Hepatocyte (in vitro differentiated cells): ENCODE measurements at regions not wholly inside any gene's neighbourhood (a gene's known extent, or its start where the extent isn't known, plus 50 kb on each side); places are given as distances from the start of the nearest gene placed in this dataset.

Source experiments
- DNase-seq: peaks from one replicate; pipeline ENCODE4 v3.0.0-alpha.2; 2016; ENCODE audit warnings: low spot score
- H2AFZ ChIP-seq: fragments of 200-600 bp; sonication (generic); 2 replicates; pipeline ENCODE4 v1.6.0; 2016; ENCODE audit warnings: antibody characterized with exemption, mild to moderate bottlenecking
- H3K27ac ChIP-seq: fragments of 200-600 bp; sonication (generic); 2 replicates; pipeline ENCODE4 v1.5.1; 2016; ENCODE audit warnings: mild to moderate bottlenecking
- H3K27me3 ChIP-seq: fragments of 200-600 bp; sonication (generic); 2 replicates; pipeline ENCODE4 v1.6.1; 2016
- H3K36me3 ChIP-seq: fragments of 200-600 bp; sonication (generic); replicated peaks from 2 replicates; pipeline ENCODE4 v1.5.1; 2016; ENCODE audit warnings: low read depth; ENCODE audit not compliant: insufficient read depth
- H3K4me1 ChIP-seq: fragments of 200-600 bp; sonication (generic); 2 replicates; pipeline ENCODE4 v1.5.1; 2016; ENCODE audit warnings: mild to moderate bottlenecking, moderate library complexity; ENCODE audit not compliant: insufficient read depth
- H3K4me2 ChIP-seq: fragments of 200-600 bp; sonication (generic); 2 replicates; pipeline ENCODE4 v1.6.0; 2016
- H3K4me3 ChIP-seq: fragments of 200-600 bp; sonication (generic); 2 replicates; pipeline ENCODE4 v1.5.1; 2016; ENCODE audit warnings: mild to moderate bottlenecking
- H3K79me2 ChIP-seq: fragments of 200-600 bp; sonication (generic); 2 replicates; pipeline ENCODE4 v1.6.0; 2017; ENCODE audit warnings: mild to moderate bottlenecking
- H3K9me2 ChIP-seq: fragments of 200-600 bp; sonication (generic); replicated peaks from 2 replicates; pipeline ENCODE4 v1.6.0; 2017; ENCODE audit warnings: mild to moderate bottlenecking; ENCODE audit not compliant: insufficient read depth
- H3K9me3 ChIP-seq: fragments of 200-600 bp; sonication (generic); 2 replicates; pipeline ENCODE4 v1.5.1; 2016; ENCODE audit warnings: low read depth, mild to moderate bottlenecking
- H4K20me1 ChIP-seq: fragments of 200-600 bp; sonication (generic); 2 replicates; pipeline ENCODE4 v1.6.0; 2016; ENCODE audit warnings: mild to moderate bottlenecking; ENCODE audit not compliant: insufficient read depth, poor library complexity, severe bottlenecking
- EZH2 ChIP-seq: fragments of 200-600 bp; sonication (generic); IDR thresholded peaks from 2 replicates; pipeline ENCODE4 v1.6.1; 2016; ENCODE audit warnings: antibody characterized with exemption, mild to moderate bottlenecking, borderline replicate concordance
- EZH2phosphoT487 ChIP-seq: fragments of 200-600 bp; sonication (generic); IDR thresholded peaks from one replicate; pipeline ENCODE4 v1.6.1; 2018; ENCODE audit warnings: antibody characterized with exemption, mild to moderate bottlenecking, low read depth, moderate library complexity; ENCODE audit not compliant: unreplicated experiment, severe bottlenecking
- whole genome bisulfite sequencing: methylation state at CpG from one replicate; pipeline ENCODE4 v1.1.6; 2016; ENCODE audit warnings: low lambda C conversion rate; ENCODE audit errors: missing lambda C conversion rate; 5-methylcytosine and 5-hydroxymethylcytosine counted together
- TF ChIP-seq, protein P1 (sequence below): fragments of 200-600 bp; sonication (generic); IDR thresholded peaks from 2 replicates; pipeline ENCODE4 v1.5.1; 2016; ENCODE audit warnings: antibody characterized with exemption, mild to moderate bottlenecking; ENCODE audit not compliant: poor library complexity

- no peak for DNase-seq
- Histone ChIP-seq H2AFZ (no peak overlapping the region), H3K4me1 (peaks cover 21% of the 10 kb centered on the region), H4K20me1 (no peaks in the 10 kb centered on the region), H3K4me3 (no peak overlapping the region), H3K9me3 (no peaks in the 10 kb centered on the region), H3K79me2 (no peaks in the 10 kb centered on the region), H3K36me3 (no peaks in the 10 kb centered on the region), H3K27ac (no peak overlapping the region), H3K9me2 (no peaks in the 10 kb centered on the region), H3K27me3 (no peaks in the 10 kb centered on the region), H3K4me2 (no peak overlapping the region)
- 78% methylated on average over 5 of the region's 5 CpGs for WGBS
- TF ChIP-seq, protein P1, sequence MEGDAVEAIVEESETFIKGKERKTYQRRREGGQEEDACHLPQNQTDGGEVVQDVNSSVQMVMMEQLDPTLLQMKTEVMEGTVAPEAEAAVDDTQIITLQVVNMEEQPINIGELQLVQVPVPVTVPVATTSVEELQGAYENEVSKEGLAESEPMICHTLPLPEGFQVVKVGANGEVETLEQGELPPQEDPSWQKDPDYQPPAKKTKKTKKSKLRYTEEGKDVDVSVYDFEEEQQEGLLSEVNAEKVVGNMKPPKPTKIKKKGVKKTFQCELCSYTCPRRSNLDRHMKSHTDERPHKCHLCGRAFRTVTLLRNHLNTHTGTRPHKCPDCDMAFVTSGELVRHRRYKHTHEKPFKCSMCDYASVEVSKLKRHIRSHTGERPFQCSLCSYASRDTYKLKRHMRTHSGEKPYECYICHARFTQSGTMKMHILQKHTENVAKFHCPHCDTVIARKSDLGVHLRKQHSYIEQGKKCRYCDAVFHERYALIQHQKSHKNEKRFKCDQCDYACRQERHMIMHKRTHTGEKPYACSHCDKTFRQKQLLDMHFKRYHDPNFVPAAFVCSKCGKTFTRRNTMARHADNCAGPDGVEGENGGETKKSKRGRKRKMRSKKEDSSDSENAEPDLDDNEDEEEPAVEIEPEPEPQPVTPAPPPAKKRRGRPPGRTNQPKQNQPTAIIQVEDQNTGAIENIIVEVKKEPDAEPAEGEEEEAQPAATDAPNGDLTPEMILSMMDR = no peak
- TF ChIP-seq EZH2 (no peak), EZH2phosphoT487 (no peak)
Observed at GRCh38 chr9:96067600-96067999, 192.1 kb downstream of the ERCC6L2 start.

- Histone ChIP-seq H3K4me1 (peaks cover 21% of the 10 kb centered on the region), H3K27me3 (no peaks in the 10 kb centered on the region), H3K27ac (peak overlapping the region; percentile 18), H3K36me3 (no peaks in the 10 kb centered on the region), H2AFZ (no peak overlapping the region), H3K79me2 (no peaks in the 10 kb centered on the region), H3K9me3 (no peaks in the 10 kb centered on the region), H3K4me3 (no peak overlapping the region), H4K20me1 (no peaks in the 10 kb centered on the region), H3K9me2 (no peaks in the 10 kb centered on the region), H3K4me2 (no peak overlapping the region)
- no peak for DNase-seq
- WGBS = 86% methylated on average over 7 of the region's 7 CpGs
- TF ChIP-seq, protein P1 = no peak
- TF ChIP-seq EZH2 = no peak
- no peak for TF ChIP-seq EZH2phosphoT487
Observed at GRCh38 chr9:96067004-96067403, 191.5 kb downstream of the ERCC6L2 start.

DNA sequence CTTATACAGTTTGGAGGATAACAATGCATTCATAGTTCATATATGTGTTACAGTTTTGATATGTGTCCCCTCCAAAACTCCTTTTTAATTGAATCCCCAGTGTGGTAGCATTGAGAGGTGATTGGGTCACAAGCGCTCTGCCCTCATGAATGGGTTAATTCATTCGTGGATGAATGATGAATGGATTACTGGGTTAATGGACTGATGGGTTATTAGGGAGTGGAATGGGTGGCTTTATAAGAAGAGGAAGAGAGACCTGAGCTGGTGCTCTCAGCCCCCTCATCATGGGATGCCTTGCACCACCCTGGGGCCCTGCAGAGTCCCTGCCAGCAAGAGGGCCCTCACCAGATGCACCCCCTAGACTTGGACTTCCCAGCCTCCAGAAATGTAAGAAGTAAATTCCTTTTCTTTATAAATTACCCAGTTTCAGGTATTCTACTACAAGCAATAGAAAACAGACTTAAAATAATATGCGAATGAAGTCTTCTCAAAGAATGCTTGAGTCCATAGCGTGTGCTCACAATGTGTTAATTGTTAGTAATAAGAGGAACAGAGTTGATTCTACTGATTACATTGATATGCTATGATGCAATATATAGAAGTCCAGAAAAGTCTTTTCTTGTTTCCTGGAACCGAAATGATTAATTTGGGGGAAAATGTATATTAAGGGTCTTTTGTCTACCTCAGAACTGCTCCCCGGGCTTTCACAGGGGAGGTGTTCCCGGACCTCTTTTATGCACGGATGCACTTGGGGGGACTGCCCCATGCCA lies 190.2 kb downstream of the ERCC6L2 start:
- Histone ChIP-seq H3K79me2 (no peaks in the 10 kb centered on the region), H3K4me3 (no peak overlapping the region), H3K4me1 (peaks cover 17% of the 10 kb centered on the region), H3K27me3 (no peaks in the 10 kb centered on the region), H4K20me1 (no peaks in the 10 kb centered on the region), H3K4me2 (no peak overlapping the region), H3K36me3 (no peaks in the 10 kb centered on the region), H3K9me3 (no peaks in the 10 kb centered on the region), H3K9me2 (no peaks in the 10 kb centered on the region), H3K27ac (no peak overlapping the region), H2AFZ (no peak overlapping the region)
- no peak for DNase-seq
- WGBS = 96% methylated on average over 8 of the region's 8 CpGs
- TF ChIP-seq EZH2 (no peak), EZH2phosphoT487 (no peak)
- TF ChIP-seq, protein P1 = no peak
